Fibroblast of pulmonary artery (primary cell): ENCODE measurements at regions not wholly inside any gene's neighbourhood (a gene's known extent, or its start where the extent isn't known, plus 50 kb on each side); places are given as distances from the start of the nearest gene placed in this dataset.
A peak's percentile ranks its signal among the peaks of the same experiment; 100 is the strongest.

Experiments
- DNase-seq: peaks from one replicate; pipeline ENCODE4 v3.0.0-alpha.2; 2010; ENCODE audit warnings: low read depth
- H3K4me3 ChIP-seq: replicated peaks from 2 replicates; pipeline ENCODE4 v1.5.1; 2011; ENCODE audit warnings: low read depth, mild to moderate bottlenecking, control low read depth, low read length, moderate library complexity
- TF ChIP-seq, protein P1 (sequence below): IDR thresholded peaks from 2 replicates; pipeline ENCODE4 v1.5.1; 2011; ENCODE audit warnings: mild to moderate bottlenecking, control low read depth, low read length, inconsistent platforms; ENCODE audit errors: missing control alignments

GRCh38 chr18:43686709-43687108 lies 409.4 kb upstream of the SYT4 start:
- TF ChIP-seq, protein P1, sequence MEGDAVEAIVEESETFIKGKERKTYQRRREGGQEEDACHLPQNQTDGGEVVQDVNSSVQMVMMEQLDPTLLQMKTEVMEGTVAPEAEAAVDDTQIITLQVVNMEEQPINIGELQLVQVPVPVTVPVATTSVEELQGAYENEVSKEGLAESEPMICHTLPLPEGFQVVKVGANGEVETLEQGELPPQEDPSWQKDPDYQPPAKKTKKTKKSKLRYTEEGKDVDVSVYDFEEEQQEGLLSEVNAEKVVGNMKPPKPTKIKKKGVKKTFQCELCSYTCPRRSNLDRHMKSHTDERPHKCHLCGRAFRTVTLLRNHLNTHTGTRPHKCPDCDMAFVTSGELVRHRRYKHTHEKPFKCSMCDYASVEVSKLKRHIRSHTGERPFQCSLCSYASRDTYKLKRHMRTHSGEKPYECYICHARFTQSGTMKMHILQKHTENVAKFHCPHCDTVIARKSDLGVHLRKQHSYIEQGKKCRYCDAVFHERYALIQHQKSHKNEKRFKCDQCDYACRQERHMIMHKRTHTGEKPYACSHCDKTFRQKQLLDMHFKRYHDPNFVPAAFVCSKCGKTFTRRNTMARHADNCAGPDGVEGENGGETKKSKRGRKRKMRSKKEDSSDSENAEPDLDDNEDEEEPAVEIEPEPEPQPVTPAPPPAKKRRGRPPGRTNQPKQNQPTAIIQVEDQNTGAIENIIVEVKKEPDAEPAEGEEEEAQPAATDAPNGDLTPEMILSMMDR, result no peak
- DNase-seq, result no peak
- no peak overlapping the region for H3K4me3 ChIP-seq

DNA sequence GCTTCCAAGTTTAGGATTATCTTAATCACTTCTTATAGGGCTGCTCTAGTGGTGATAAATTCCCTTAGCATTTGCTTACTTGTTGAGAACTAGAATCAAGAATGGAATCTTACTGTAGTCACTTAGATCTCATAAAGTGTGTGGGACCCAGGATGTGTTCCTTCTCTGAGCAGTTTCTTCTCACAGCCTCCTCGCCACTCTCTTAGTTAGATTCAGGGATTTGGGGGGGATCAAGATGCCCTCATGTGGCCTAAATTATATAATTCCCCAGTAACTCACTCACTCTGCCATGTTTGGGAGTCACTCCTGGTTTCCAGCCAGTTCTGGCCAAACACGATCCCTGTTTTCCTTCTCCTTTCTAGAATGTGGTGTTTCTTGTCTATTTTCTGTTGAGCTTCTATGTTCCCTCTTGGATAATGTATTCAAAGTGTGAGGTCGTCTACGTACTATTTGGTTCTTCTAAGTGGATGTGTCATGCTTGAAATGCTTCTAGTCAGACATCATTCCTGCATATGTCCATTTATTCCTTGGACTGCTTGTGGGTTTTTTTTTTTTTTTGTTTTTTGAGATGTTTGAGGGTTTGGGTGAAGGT lies 414.9 kb upstream of the SYT4 start:
- no peak overlapping the region for H3K4me3 ChIP-seq
- peak; percentile 2 for DNase-seq
- TF ChIP-seq, protein P1, result no peak

DNA sequence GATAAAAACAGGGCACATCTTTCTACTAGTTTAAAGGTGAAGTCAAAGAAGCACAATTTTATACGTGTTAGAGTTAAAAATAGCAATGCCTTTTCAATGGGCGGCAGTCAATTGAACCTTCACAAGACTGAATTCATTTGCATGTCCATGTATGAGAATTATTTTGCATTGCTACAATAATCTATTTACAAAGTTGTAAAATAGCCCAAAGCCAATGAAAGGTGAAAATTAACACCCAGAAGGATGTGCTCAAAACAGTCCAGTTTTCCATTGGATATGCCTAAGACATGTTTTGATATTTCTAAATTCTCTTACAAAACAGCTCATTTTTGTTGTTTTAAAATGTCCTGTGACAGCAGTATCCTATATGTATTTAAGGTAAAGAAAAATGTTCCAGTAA lies 425.1 kb upstream of the SYT4 start:
- DNase-seq, result no peak
- TF ChIP-seq, protein P1, result no peak
- H3K4me3 ChIP-seq, result no peak overlapping the region

GRCh38 chr18:43703050-43703449 lies 425.8 kb upstream of the SYT4 start:
- DNase-seq, result no peak
- H3K4me3 ChIP-seq, result no peak overlapping the region
- TF ChIP-seq, protein P1, result no peak

DNA sequence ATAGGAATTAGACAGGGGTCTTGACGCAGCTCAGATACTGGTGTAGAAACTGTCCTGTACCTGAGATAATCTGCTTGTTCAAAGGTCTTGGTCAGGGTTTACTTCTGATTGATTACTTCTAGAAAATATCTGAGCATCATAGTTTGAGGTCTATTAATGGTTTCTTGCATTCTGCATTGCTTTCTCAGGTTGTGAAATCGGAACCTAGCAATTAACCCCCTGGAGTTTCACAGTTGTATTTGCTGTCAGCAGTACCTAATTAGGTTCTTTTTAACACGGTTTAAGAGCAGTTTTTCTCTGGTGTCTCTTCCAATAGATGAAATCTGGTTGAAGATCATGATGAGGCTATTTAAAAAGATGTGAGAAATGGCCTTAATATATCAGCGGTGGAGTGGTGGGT lies 428.6 kb upstream of the SYT4 start:
- TF ChIP-seq, protein P1, result no peak

DNA sequence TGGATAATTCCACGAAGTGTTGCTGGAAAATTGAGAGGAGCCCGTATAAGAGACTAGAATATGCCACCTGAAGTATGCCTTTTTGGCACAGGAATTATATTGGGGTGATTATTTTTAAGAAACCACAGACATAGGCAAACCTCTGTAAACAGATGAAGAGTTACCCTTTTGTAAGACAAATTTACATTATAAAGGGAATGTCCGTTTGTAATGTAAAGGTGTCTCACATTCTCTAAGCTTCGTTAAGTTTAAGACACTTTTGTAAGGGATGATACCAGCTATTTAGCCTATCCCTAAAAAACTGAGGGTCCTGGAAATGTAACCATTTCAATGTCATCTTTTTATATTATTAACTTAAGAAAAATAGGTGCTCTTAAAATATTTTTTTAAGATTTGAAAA lies 432.8 kb upstream of the SYT4 start:
- no peak overlapping the region for H3K4me3 ChIP-seq
- TF ChIP-seq, protein P1, result no peak
- DNase-seq, result no peak

More for the DNA sequence above, 428.6 kb upstream of the SYT4 start:
- no peak for DNase-seq
- no peak overlapping the region for H3K4me3 ChIP-seq

DNA sequence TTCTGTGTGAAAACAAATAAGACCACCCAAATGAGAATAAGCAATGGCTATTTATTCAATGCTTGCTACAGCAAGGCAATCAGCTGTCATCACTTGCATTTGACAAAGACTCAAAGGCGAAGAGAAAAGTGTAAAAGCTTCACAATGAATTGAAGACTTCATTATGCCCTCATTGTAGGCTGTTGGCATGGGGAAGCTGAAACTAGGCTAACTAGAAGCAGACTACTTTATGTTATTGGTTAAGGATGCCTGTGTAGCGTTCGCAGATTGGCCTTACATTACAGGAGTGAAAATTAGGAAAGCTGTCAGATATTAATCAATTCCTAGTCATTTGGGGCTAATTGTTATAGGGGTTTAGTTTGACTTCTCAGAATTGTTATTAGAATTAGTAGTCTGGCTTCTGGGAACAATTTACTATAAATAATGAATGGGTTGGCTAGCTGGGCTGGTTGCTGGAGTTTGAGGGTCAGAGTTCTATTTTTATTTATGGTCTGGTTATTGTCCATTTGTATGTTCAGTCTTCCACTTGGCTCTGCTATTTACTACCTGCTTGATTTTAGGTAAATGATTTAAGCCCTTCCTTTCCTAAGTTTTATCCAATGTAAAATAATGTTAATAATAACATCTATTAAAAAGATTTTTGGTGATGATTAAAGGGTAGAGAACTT lies 437.2 kb upstream of the SYT4 start:
- TF ChIP-seq, protein P1, result no peak
- no peak overlapping the region for H3K4me3 ChIP-seq
- no peak for DNase-seq
